ENCODE measurements at regions not wholly inside any gene's neighbourhood (a gene's known extent, or its start where the extent isn't known, plus 50 kb on each side); places are given as distances from the start of the nearest gene placed in this dataset.

DNA sequence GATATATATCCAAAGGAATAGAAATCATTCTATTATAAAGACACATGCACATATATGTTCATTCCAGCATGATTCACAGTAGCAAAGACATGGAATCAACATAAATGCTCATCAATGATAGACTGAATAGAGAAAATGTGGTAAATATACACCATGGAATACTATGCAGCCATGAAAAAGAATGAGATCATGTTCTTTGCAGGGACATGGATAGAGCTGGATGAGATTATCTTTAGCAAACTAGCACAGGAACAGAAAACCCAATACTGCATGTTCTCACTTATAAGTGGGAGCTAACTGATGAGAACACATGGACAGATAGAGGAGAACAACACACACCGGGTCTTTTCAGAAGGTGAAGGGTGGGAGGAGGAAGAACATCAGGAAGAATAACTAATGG lies 1318.6 kb downstream of the PCDH19 start:
- Histone ChIP-seq H4K20me1 (ENCODE audit: insufficient read depth) (no peaks in the 10 kb centered on the region), H3K79me2 (ENCODE audit: insufficient read depth, low read length) (no peaks in the 10 kb centered on the region), H3K9me3 (ENCODE audit: control insufficient read depth in 1 of 2, insufficient read depth in 1 of 2, low read depth in 1 of 2, low read length in 2 of 2) (no peaks in the 10 kb centered on the region), H3K27me3 (ENCODE audit: insufficient read depth, low read length) (no peaks in the 10 kb centered on the region), H3K9me2 (ENCODE audit: insufficient read depth) (no peaks in the 10 kb centered on the region), H3K36me3 (ENCODE audit: control insufficient read depth in 1 of 2, insufficient read depth in 2 of 2, low read length in 2 of 2) (no peaks in the 10 kb centered on the region), H3K9ac (ENCODE audit: low read length) (no peak overlapping the region), H3K4me1 (ENCODE audit: control insufficient read depth in 1 of 2, insufficient read depth in 2 of 2, low read length in 2 of 2) (no peaks in the 10 kb centered on the region), H3K4me3 (replicated peaks in 1 of 2; ENCODE audit: low read depth in 1 of 2, low read length in 2 of 2) (no peak overlapping the region), H3K27ac (ENCODE audit: low read depth, low read length) (no peak overlapping the region), H2AFZ (ENCODE audit: low read depth, low read length, poor library complexity, severe bottlenecking) (no peak overlapping the region), H3K4me2 (ENCODE audit: low read length) (no peak overlapping the region)
- ChIA-PET CTCF (no interaction called here), POLR2A (no interaction called here), RAD21 (ENCODE audit: low non-redundant PET in 1 of 2, low total read pairs in 2 of 2, uncharacterized antibody in 2 of 2, unreplicated experiment in 2 of 2) (no interaction called here)
- intact Hi-C loops (cut with micrococcal nuclease), result no loop called here
- ATAC-seq (no peak), DNase-seq (ENCODE audit: low read depth, low spot score) (no peak)
- no TSS peak for BruUV-seq (replicated peaks)
- TF ChIP-seq, protein P1, sequence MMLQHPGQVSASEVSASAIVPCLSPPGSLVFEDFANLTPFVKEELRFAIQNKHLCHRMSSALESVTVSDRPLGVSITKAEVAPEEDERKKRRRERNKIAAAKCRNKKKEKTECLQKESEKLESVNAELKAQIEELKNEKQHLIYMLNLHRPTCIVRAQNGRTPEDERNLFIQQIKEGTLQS (IDR thresholded peaks at IDR 0.05), result no peak
- TF ChIP-seq, protein P2, sequence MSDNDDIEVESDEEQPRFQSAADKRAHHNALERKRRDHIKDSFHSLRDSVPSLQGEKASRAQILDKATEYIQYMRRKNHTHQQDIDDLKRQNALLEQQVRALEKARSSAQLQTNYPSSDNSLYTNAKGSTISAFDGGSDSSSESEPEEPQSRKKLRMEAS (IDR thresholded peaks at IDR 0.05), result no peak
- TF ChIP-seq ZNF274 (IDR thresholded peaks at IDR 0.05; ENCODE audit: low read depth, low read length) (no peak), ZFX (IDR thresholded peaks at IDR 0.05) (no peak), ELF1 (IDR thresholded peaks at IDR 0.05; ENCODE audit: borderline replicate concordance, low read depth) (no peak), POLR2AphosphoS5 (IDR thresholded peaks at IDR 0.05; ENCODE audit: low read depth, low read length) (no peak), SRF (IDR thresholded peaks at IDR 0.05; ENCODE audit: low read depth) (no peak), EZH2 (IDR thresholded peaks at IDR 0.05) (no peak), SIN3A (IDR thresholded peaks at IDR 0.05; ENCODE audit: low read depth) (no peak), CEBPB (IDR thresholded peaks at IDR 0.05; ENCODE audit: low read depth) (no peak)
- TF ChIP-seq, protein P3, sequence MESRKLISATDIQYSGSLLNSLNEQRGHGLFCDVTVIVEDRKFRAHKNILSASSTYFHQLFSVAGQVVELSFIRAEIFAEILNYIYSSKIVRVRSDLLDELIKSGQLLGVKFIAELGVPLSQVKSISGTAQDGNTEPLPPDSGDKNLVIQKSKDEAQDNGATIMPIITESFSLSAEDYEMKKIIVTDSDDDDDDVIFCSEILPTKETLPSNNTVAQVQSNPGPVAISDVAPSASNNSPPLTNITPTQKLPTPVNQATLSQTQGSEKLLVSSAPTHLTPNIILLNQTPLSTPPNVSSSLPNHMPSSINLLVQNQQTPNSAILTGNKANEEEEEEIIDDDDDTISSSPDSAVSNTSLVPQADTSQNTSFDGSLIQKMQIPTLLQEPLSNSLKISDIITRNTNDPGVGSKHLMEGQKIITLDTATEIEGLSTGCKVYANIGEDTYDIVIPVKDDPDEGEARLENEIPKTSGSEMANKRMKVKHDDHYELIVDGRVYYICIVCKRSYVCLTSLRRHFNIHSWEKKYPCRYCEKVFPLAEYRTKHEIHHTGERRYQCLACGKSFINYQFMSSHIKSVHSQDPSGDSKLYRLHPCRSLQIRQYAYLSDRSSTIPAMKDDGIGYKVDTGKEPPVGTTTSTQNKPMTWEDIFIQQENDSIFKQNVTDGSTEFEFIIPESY (IDR thresholded peaks at IDR 0.05; ENCODE audit: extremely low read depth, insufficient replicate concordance, low read length), result no peak
